Endodermal cell (in vitro differentiated cells): ENCODE measurements at regions not wholly inside any gene's neighbourhood (a gene's known extent, or its start where the extent isn't known, plus 50 kb on each side); places are given as distances from the start of the nearest gene placed in this dataset.
"Not testable (repeated sequence)": the region's sequence is repeated elsewhere in the genome, so short reads cannot be mapped to it uniquely, and the experiment has no call there.

ENCODE experiments used
- DNase-seq: peaks from one replicate; pipeline ENCODE4 v3.0.0-alpha.2; 2017
- H3K27ac ChIP-seq: 2 replicates; pipeline ENCODE4 v1.5.1; 2013; ENCODE audit warnings: mild to moderate bottlenecking, low read depth, low read length, moderate library complexity
- H3K27me3 ChIP-seq: 2 replicates; pipeline ENCODE4 v1.6.1; 2013; ENCODE audit warnings: mild to moderate bottlenecking, low read length, moderate library complexity; ENCODE audit not compliant: insufficient read depth, control insufficient read depth, poor library complexity, severe bottlenecking
- H3K36me3 ChIP-seq: 2 replicates; pipeline ENCODE4 v1.7.0; 2013; ENCODE audit warnings: mild to moderate bottlenecking, low read length, moderate library complexity; ENCODE audit not compliant: control insufficient read depth, insufficient read depth
- H3K4me1 ChIP-seq: one replicate; pipeline ENCODE4 v1.7.0; 2013; ENCODE audit warnings: low read length; ENCODE audit not compliant: control insufficient read depth, insufficient read depth
- H3K4me3 ChIP-seq: 2 replicates; pipeline ENCODE4 v1.5.1; 2013; ENCODE audit warnings: mild to moderate bottlenecking, low read length, moderate library complexity
- H3K9ac ChIP-seq: 2 replicates; pipeline ENCODE4 v1.6.1; 2013; ENCODE audit warnings: mild to moderate bottlenecking, low read length, moderate library complexity; ENCODE audit not compliant: poor library complexity, severe bottlenecking; ENCODE audit errors: extremely low read depth
- H3K9me3 ChIP-seq: 2 replicates; pipeline ENCODE4 v1.6.1; 2013; ENCODE audit warnings: mild to moderate bottlenecking, low read length, moderate library complexity; ENCODE audit not compliant: control insufficient read depth
- H3K27ac Mint-ChIP-seq: 2 replicates; pipeline ENCODE4 v1.8.0; 2020; ENCODE audit warnings: mixed read lengths
- H3K27me3 Mint-ChIP-seq: 2 replicates; pipeline ENCODE4 v1.8.0; 2021; ENCODE audit warnings: mild to moderate bottlenecking, mixed read lengths; ENCODE audit not compliant: insufficient read depth
- H3K36me3 Mint-ChIP-seq: 2 replicates; pipeline ENCODE4 v1.8.0; 2020; ENCODE audit warnings: low read depth, mixed read lengths
- H3K4me1 Mint-ChIP-seq: 2 replicates; pipeline ENCODE4 v1.8.0; 2020; ENCODE audit warnings: mixed read lengths
- H3K4me3 Mint-ChIP-seq: 2 replicates; pipeline ENCODE4 v1.8.0; 2020; ENCODE audit warnings: mild to moderate bottlenecking, moderate library complexity, mixed read lengths
- H3K9me3 Mint-ChIP-seq: 2 replicates; pipeline ENCODE4 v1.8.0; 2020; ENCODE audit warnings: mild to moderate bottlenecking, mixed read lengths
- CTCF ChIP-seq: fragments of 200-600 bp; sonication (generic); conservative IDR thresholded peaks from 2 replicates; pipeline ENCODE4 v1.5.0; 2021; ENCODE audit warnings: antibody characterized with exemption, mild to moderate bottlenecking
- WGBS, 2 experiments: methylation state at CpG; one replicate each; pipeline versions ENCODE4 v1.1.5 to v1.1.7; 2013; ENCODE audit warnings: missing lambda C conversion rate in 2 of 2, mixed read lengths in 1 of 2; ENCODE audit not compliant: insufficient coverage in 1 of 2, insufficient read length in 1 of 2; 5-methylcytosine and 5-hydroxymethylcytosine counted together

GRCh38 chrX:124440695-124441094, 94.3 kb downstream of the SH2D1A start:
- 93% methylated on average over 2 of the region's 2 CpGs; no CpG with 5 or more reads in 1 of the 2 experiments for WGBS, 2 experiments
- no peaks in the 10 kb centered on the region for H3K9me3 ChIP-seq
- no peak for TF ChIP-seq CTCF

GRCh38 chrX:124441971-124442590, 95.7 kb downstream of the SH2D1A start:
- Mint-ChIP-seq H3K36me3 (no peaks in the 10 kb centered on the region), H3K27me3 (no peaks in the 10 kb centered on the region), H3K4me3 (no peak overlapping the region), H3K4me1 (peaks cover 4% of the 10 kb centered on the region), H3K9me3 (no peaks in the 10 kb centered on the region), H3K27ac (no peak overlapping the region)
- Histone ChIP-seq H3K27ac (no peak overlapping the region), H3K4me3 (no peak overlapping the region), H3K36me3 (no peaks in the 10 kb centered on the region), H3K9me3 (no peaks in the 10 kb centered on the region), H3K27me3 (no peaks in the 10 kb centered on the region), H3K4me1 (no peaks in the 10 kb centered on the region), H3K9ac (no peak overlapping the region)
- WGBS, 2 experiments = 60% methylated on average over 1 of the region's 1 CpG; no CpG with 5 or more reads in 1 of the 2 experiments
- TF ChIP-seq CTCF = no peak
- no peak for DNase-seq

More at GRCh38 chrX:124440695-124441094, 94.3 kb downstream of the SH2D1A start:
- H3K9ac ChIP-seq = no peak overlapping the region
- no peak overlapping the region for H3K4me3 Mint-ChIP-seq
- no peaks in the 10 kb centered on the region for H3K27me3 Mint-ChIP-seq
- H3K4me1 Mint-ChIP-seq = peaks cover 4% of the 10 kb centered on the region
- no peak overlapping the region for H3K4me3 ChIP-seq
- no peaks in the 10 kb centered on the region for H3K9me3 Mint-ChIP-seq
- H3K4me1 ChIP-seq = no peaks in the 10 kb centered on the region
- no peak overlapping the region for H3K27ac Mint-ChIP-seq
- no peaks in the 10 kb centered on the region for H3K36me3 Mint-ChIP-seq
- DNase-seq = no peak
- no peaks in the 10 kb centered on the region for H3K27me3 ChIP-seq
- no peak overlapping the region for H3K27ac ChIP-seq
- H3K36me3 ChIP-seq = no peaks in the 10 kb centered on the region

- no peak overlapping the region for H3K4me3 ChIP-seq
- Mint-ChIP-seq H3K4me1 (no peaks in the 10 kb centered on the region), H3K9me3 (peaks cover 5% of the 10 kb centered on the region), H3K4me3 (no peak overlapping the region), H3K36me3 (no peaks in the 10 kb centered on the region), H3K27ac (no peak overlapping the region), H3K27me3 (no peaks in the 10 kb centered on the region)
- H3K4me1 ChIP-seq = no peaks in the 10 kb centered on the region
- TF ChIP-seq CTCF = no peak
- no peak overlapping the region for H3K9ac ChIP-seq
- H3K27me3 ChIP-seq = no peaks in the 10 kb centered on the region
- H3K36me3 ChIP-seq = no peaks in the 10 kb centered on the region
- no peak overlapping the region for H3K27ac ChIP-seq
- no peak for DNase-seq
- no peaks in the 10 kb centered on the region for H3K9me3 ChIP-seq
- WGBS, 2 experiments = 33 to 90% methylated on average over 1 of the region's 1 CpG
These were observed 109.6 kb downstream of the SH2D1A start for GRCh38 chrX:124455966-124456365.

- not testable (repeated sequence) for H3K27ac Mint-ChIP-seq, H3K36me3 ChIP-seq, H3K9ac ChIP-seq, H3K36me3 Mint-ChIP-seq, DNase-seq, H3K4me1 ChIP-seq, H3K4me3 ChIP-seq, H3K27ac ChIP-seq, H3K9me3 Mint-ChIP-seq, H3K27me3 ChIP-seq, H3K9me3 ChIP-seq, H3K27me3 Mint-ChIP-seq, H3K4me3 Mint-ChIP-seq
- H3K4me1 Mint-ChIP-seq = peaks cover 11% of the 10 kb centered on the region
These were observed 113.5 kb downstream of the SH2D1A start for GRCh38 chrX:124459851-124460250.
